ENCODE measurements at regions not wholly inside any gene's neighbourhood (a gene's known extent, or its start where the extent isn't known, plus 50 kb on each side); places are given as distances from the start of the nearest gene placed in this dataset.

DNA sequence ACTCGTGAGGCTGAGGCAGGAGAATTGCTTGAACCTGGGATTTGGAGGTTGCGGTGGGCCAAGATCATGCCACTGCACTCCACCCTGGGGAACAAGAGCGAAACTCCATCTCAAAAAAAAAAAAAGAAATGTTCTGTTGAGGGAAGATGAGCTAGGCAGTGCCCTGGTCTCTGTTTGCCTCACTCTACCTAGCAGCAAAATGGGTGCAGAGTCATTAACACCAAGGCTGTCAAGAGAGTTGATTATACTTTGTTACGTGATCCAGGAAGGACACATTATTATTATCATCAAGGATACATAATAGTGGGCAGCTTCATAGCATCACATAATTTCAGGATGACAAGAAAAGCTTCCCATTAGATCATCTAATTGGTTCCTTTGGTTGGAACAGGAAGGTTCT, 84.3 kb upstream of the MAP1LC3B2 start:
- H3K56ac ChIP-seq (ENCODE audit: insufficient read length, low read depth, low read length): no peak overlapping the region
- H4K20me1 ChIP-seq (ENCODE audit: control insufficient read depth, insufficient read depth, insufficient read length): no peaks in the 10 kb centered on the region
- Mint-ChIP-seq H3K27me3 (ENCODE audit: low read depth) (peaks cover 5% of the 10 kb centered on the region), H3K36me3 (ENCODE audit: insufficient read depth in 1 of 3, low read depth in 3 of 3) (peaks cover 7 to 15% (median 10%) of the 10 kb centered on the region in 3 experiments), H3K4me3 (no peak overlapping the region), H3K4me1 (no peaks in the 10 kb centered on the region), H3K27ac (no peak overlapping the region), H3K9me3 (peaks cover 19 to 23% of the 10 kb centered on the region in 2 experiments; a peak in 4 of 5 replicates)
- no peak overlapping the region for H3K14ac ChIP-seq (ENCODE audit: insufficient read depth, low read length)
- no peak overlapping the region for H2AK5ac ChIP-seq (ENCODE audit: insufficient read length, low read length)
- H2BK5ac ChIP-seq (ENCODE audit: insufficient read length, low read length): no peak overlapping the region
- H3K4me1 ChIP-seq (ENCODE audit: insufficient read depth, low read length): no peaks in the 10 kb centered on the region
- H3K27me3 ChIP-seq (ENCODE audit: insufficient read depth, low read length): no peaks in the 10 kb centered on the region
- H3K4ac ChIP-seq (ENCODE audit: low read depth, low read length): no peak overlapping the region
- no CpG with 5 or more reads among the region's 4 CpGs for WGBS (ENCODE audit: extremely low coverage, insufficient read length, low lambda C conversion rate)
- no peak overlapping the region for H4K5ac ChIP-seq (ENCODE audit: insufficient read length, low read depth, low read length)
- H2BK120ac ChIP-seq (ENCODE audit: low read depth, low read length, poor library complexity, severe bottlenecking): no peak overlapping the region
- H3K4me2 ChIP-seq (ENCODE audit: insufficient read depth, insufficient read length, low read length): no peak overlapping the region
- no peak overlapping the region for H2AFZ ChIP-seq (ENCODE audit: low read length)
- H3K23ac ChIP-seq (ENCODE audit: insufficient read length, low read depth, low read length): no peak overlapping the region
- no peak overlapping the region for H4K8ac ChIP-seq (replicated peaks; ENCODE audit: insufficient read length, low read depth, low read length)
- no peaks in the 10 kb centered on the region for H3K79me2 ChIP-seq (ENCODE audit: insufficient read depth, low read length)
- no peak overlapping the region for H3K27ac ChIP-seq (ENCODE audit: insufficient read length, low read depth, low read length)
- no peaks in the 10 kb centered on the region for H3K23me2 ChIP-seq (ENCODE audit: insufficient read length, low read depth, low read length, poor library complexity, severe bottlenecking)
- no peak overlapping the region for H3T11ph ChIP-seq (ENCODE audit: low read length)
- DNase-seq: no peak
- no peak overlapping the region for H4K91ac ChIP-seq (ENCODE audit: insufficient read length, low read depth, low read length)
- TF ChIP-seq, protein P1, sequence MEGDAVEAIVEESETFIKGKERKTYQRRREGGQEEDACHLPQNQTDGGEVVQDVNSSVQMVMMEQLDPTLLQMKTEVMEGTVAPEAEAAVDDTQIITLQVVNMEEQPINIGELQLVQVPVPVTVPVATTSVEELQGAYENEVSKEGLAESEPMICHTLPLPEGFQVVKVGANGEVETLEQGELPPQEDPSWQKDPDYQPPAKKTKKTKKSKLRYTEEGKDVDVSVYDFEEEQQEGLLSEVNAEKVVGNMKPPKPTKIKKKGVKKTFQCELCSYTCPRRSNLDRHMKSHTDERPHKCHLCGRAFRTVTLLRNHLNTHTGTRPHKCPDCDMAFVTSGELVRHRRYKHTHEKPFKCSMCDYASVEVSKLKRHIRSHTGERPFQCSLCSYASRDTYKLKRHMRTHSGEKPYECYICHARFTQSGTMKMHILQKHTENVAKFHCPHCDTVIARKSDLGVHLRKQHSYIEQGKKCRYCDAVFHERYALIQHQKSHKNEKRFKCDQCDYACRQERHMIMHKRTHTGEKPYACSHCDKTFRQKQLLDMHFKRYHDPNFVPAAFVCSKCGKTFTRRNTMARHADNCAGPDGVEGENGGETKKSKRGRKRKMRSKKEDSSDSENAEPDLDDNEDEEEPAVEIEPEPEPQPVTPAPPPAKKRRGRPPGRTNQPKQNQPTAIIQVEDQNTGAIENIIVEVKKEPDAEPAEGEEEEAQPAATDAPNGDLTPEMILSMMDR (conservative IDR thresholded peaks at IDR 0.05): no peak
- no peak overlapping the region for H3K9ac ChIP-seq (ENCODE audit: extremely low read depth, insufficient read length, low read length)
- H2BK12ac ChIP-seq (ENCODE audit: insufficient read length, low read depth, low read length): no peak overlapping the region
- H3K9me3 ChIP-seq (ENCODE audit: control insufficient read depth, low read depth, low read length): peaks cover 16% of the 10 kb centered on the region
- H2BK20ac ChIP-seq (ENCODE audit: low read depth, low read length, poor library complexity, severe bottlenecking): no peak overlapping the region
- no peak overlapping the region for H3K18ac ChIP-seq (ENCODE audit: insufficient read length, low read depth, low read length)
- no peak overlapping the region for H2BK15ac ChIP-seq (ENCODE audit: low read depth, low read length)
- no peaks in the 10 kb centered on the region for H3K79me1 ChIP-seq (ENCODE audit: insufficient read depth, low read depth, low read length, poor library complexity, severe bottlenecking)
